Effector memory CD4-positive, alpha-beta T cell (primary cell): ENCODE measurements at regions not wholly inside any gene's neighbourhood (a gene's known extent, or its start where the extent isn't known, plus 50 kb on each side); places are given as distances from the start of the nearest gene placed in this dataset.

Source experiments
- DNase-seq, 3 donors: peaks; one replicate each; pipeline ENCODE4 v3.0.0-alpha.2; 2020
- H3K27ac ChIP-seq: 2 replicates; pipeline ENCODE4 v1.7.0; 2013; ENCODE audit warnings: mild to moderate bottlenecking, low read length, moderate library complexity; ENCODE audit not compliant: insufficient read depth, poor library complexity, severe bottlenecking
- H3K27me3 ChIP-seq: replicated peaks from 2 replicates; pipeline ENCODE4 v1.7.0; 2013; ENCODE audit warnings: mild to moderate bottlenecking, low read length; ENCODE audit not compliant: insufficient read depth, control insufficient read depth, poor library complexity, severe bottlenecking
- H3K36me3 ChIP-seq: 2 replicates; pipeline ENCODE4 v1.7.0; 2013; ENCODE audit warnings: mild to moderate bottlenecking, low read length, moderate library complexity; ENCODE audit not compliant: control insufficient read depth, insufficient read depth
- H3K4me1 ChIP-seq: 2 replicates; pipeline ENCODE4 v1.7.0; 2013; ENCODE audit warnings: low read length, mild to moderate bottlenecking; ENCODE audit not compliant: control insufficient read depth, insufficient read depth, poor library complexity, severe bottlenecking
- H3K4me3 ChIP-seq: 2 replicates; pipeline ENCODE4 v1.7.0; 2013; ENCODE audit warnings: low read length, low read depth, mild to moderate bottlenecking; ENCODE audit not compliant: insufficient read depth, poor library complexity, severe bottlenecking
- H3K9me3 ChIP-seq: 2 replicates; pipeline ENCODE4 v1.7.0; 2013; ENCODE audit warnings: mild to moderate bottlenecking, low read length, moderate library complexity; ENCODE audit not compliant: control insufficient read depth

DNA sequence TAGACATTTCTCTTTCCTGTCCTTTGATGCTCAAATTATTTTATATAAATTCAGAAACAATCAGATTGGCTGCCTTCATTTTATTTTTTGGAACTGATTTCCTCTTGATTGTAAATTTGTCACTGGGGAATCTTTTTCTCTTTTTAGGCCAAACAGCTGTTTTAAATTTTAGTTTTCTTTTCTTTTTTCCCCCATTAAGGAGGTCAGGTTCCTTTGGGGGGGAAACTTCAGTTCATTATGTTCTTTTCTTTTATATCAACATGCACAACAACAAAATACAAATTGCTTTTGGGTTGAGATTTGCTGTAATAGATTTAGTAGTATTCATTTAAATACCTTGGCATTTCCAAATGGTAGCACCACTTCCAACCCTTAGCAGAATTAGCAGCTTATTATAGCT lies 264.8 kb upstream of the SPRY2 start:
- Histone ChIP-seq H3K4me1 (no peaks in the 10 kb centered on the region), H3K27me3 (no peaks in the 10 kb centered on the region), H3K4me3 (no peak overlapping the region), H3K9me3 (no peaks in the 10 kb centered on the region), H3K36me3 (no peaks in the 10 kb centered on the region), H3K27ac (no peak overlapping the region)
- DNase-seq, result no peak

DNA sequence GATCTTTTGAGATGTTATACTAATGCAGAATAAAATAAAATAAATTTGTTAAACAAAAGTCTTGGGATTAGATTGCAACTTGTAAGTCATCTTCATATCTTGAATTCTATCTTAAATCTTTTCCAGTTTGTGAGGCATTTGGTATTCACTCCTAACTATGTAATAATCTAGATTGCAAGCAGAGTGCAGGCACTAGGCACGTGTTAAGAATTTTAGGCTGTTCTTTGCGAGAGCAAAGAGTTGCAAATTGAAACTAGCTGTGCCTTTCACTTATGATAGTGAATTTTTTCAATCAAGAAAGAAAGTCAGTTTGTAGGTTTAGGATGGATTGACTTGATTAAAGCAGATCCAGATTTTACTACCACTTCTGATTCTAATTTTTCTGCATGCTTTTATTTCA lies 264.1 kb upstream of the SPRY2 start:
- Histone ChIP-seq H3K36me3 (no peaks in the 10 kb centered on the region), H3K27ac (no peak overlapping the region), H3K4me3 (no peak overlapping the region), H3K9me3 (no peaks in the 10 kb centered on the region), H3K27me3 (no peaks in the 10 kb centered on the region), H3K4me1 (no peaks in the 10 kb centered on the region)
- DNase-seq, result no peak

DNA sequence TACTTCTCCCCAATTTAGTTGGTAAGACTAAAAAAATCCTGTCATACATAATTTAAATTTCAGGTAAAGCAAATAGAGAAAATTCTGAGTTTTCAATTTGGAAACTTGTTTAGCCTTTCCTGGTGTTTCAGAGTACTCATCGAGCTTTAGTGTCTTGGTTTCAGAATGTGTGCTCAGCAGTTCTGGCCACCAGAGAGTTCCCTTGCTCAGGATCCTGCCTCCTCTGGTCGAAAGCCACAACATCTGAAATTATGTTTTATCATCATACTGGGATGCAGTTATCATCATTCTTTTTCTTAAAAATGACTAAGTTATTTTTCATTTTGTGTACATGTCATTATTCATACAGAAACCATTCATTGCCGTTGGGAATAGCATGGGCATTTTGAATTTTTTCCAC lies 263.2 kb upstream of the SPRY2 start:
- DNase-seq, result no peak
- H3K27ac ChIP-seq, result no peak overlapping the region
- H3K36me3 ChIP-seq, result no peaks in the 10 kb centered on the region
- no peaks in the 10 kb centered on the region for H3K4me1 ChIP-seq
- no peaks in the 10 kb centered on the region for H3K9me3 ChIP-seq
- H3K27me3 ChIP-seq, result no peaks in the 10 kb centered on the region
- H3K4me3 ChIP-seq, result no peak overlapping the region

DNA sequence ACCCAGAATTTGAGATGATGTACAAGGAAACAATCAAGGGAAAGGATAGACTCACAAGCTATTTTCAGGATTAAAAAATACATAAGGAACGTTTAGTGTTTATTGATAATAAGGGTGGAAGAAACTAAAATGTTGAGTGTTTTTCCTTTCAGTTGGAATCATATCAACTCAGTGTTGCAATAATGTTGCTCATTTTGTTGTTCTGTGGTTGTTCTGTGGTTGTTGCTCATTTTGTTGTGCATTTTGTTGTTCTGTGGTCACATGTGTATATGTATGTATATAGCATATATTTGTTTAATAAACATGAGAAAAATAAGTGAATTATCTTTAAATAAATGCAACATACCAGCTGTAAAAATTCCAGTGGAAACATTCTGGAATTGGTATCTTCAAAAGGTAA lies 262.4 kb upstream of the SPRY2 start:
- no peaks in the 10 kb centered on the region for H3K4me1 ChIP-seq
- H3K9me3 ChIP-seq, result no peaks in the 10 kb centered on the region
- no peak for DNase-seq
- H3K27me3 ChIP-seq, result no peaks in the 10 kb centered on the region
- no peaks in the 10 kb centered on the region for H3K36me3 ChIP-seq
- H3K4me3 ChIP-seq, result no peak overlapping the region
- no peak overlapping the region for H3K27ac ChIP-seq

DNA sequence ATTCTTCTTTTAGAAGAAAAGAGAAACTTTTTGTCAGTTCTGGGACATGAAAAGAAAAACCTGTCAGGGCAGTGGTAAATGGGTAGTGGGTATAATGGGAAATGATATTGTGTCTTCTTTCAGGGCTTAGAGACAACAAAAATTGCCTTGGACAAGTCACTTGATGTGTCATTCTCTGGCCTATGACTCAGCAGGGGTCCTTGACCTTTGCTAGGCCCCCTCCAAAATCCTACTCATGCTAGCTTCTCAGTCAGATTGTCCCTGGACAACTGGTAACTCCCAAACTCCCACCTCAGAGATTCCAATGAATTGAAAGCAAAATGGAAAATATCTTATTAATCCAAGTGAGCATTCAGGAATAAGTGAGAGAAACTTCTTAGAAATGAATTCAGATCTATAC lies 258.8 kb upstream of the SPRY2 start:
- Histone ChIP-seq H3K4me1 (no peaks in the 10 kb centered on the region), H3K9me3 (no peaks in the 10 kb centered on the region), H3K4me3 (no peak overlapping the region), H3K36me3 (no peaks in the 10 kb centered on the region), H3K27ac (no peak overlapping the region), H3K27me3 (no peaks in the 10 kb centered on the region)
- no peak for DNase-seq

DNA sequence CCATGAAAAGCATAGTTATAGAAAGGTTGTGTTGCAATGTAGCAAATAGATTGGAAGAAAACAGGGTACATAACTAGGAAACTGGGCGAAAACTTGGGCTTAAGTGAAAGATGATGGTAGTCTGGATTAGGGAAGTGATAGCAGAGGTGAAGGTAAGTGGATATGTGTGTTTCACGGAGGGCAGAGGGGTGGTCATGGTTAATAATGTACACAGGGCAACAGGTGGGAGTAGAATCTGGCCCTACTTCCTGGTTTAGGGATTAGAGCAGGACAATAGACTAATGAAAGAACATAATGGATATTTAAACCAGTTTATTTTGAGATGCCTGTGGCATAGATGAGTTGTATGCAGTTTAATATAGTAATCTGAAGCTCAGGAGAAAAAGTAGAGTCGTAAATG lies 257.3 kb upstream of the SPRY2 start:
- no peaks in the 10 kb centered on the region for H3K36me3 ChIP-seq
- no peak overlapping the region for H3K4me3 ChIP-seq
- H3K9me3 ChIP-seq, result no peaks in the 10 kb centered on the region
- DNase-seq, result no peak
- no peaks in the 10 kb centered on the region for H3K4me1 ChIP-seq
- no peak overlapping the region for H3K27ac ChIP-seq
- H3K27me3 ChIP-seq, result no peaks in the 10 kb centered on the region

DNA sequence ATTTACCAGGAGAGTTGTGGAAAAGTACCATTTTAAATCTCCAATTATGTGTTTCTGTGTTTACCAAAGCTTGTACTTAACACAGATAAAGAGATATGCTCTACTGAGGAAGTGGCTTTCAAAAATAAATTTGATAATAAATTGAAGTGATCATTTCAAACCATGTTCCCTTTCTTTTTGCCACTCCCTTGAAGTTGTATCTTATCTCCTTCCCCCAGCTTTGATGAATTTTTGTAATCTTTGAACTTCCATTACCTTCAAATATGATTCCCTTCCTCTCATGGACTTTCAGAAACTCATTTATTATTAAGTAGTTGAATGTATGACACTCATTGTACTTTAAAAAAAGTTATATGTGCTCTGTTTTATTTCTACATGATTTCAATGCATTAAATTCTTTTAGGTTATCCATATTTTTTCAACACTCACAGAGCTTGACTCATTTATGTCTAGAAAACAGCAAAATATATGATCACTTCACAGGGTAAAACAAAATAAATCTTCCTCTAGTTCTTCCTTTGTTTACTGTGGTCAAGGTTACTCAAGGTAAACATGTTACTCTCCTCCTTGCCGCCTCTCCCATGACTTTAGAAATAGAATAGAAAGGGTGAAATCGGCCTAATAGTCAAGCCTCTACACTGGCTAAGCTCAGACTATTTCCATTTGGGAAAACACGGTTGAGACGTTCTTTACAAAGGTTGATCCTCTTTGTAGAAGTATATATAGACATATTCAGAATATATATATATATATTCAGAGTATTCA lies 251.2 kb upstream of the SPRY2 start:
- no peaks in the 10 kb centered on the region for H3K27me3 ChIP-seq
- H3K4me3 ChIP-seq, result no peak overlapping the region
- no peak overlapping the region for H3K27ac ChIP-seq
- DNase-seq, result no peak
- H3K9me3 ChIP-seq, result no peaks in the 10 kb centered on the region
- H3K36me3 ChIP-seq, result no peaks in the 10 kb centered on the region
- no peaks in the 10 kb centered on the region for H3K4me1 ChIP-seq

DNA sequence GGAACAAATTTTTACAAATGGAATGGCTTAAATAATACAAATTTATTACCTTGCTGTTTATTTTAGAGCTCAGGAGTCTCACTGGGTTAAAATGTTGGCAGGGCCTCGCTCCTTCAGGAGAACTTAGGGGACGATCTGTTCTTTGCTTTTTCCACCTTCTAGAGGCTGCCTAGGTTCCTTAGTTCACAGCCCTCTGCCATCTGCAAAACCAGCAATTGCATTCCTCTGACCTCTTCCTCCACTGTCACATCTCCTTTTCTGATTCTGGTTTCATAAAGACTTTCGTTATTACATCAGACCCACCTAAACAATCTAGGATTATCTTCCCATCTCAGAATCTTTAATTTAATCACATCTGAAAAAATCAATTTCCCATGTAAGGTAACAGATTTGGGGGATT lies 249.6 kb upstream of the SPRY2 start:
- H3K27me3 ChIP-seq, result no peaks in the 10 kb centered on the region
- H3K36me3 ChIP-seq, result no peaks in the 10 kb centered on the region
- H3K4me3 ChIP-seq, result no peak overlapping the region
- no peaks in the 10 kb centered on the region for H3K9me3 ChIP-seq
- no peak overlapping the region for H3K27ac ChIP-seq
- DNase-seq, result no peak
- H3K4me1 ChIP-seq, result no peaks in the 10 kb centered on the region

DNA sequence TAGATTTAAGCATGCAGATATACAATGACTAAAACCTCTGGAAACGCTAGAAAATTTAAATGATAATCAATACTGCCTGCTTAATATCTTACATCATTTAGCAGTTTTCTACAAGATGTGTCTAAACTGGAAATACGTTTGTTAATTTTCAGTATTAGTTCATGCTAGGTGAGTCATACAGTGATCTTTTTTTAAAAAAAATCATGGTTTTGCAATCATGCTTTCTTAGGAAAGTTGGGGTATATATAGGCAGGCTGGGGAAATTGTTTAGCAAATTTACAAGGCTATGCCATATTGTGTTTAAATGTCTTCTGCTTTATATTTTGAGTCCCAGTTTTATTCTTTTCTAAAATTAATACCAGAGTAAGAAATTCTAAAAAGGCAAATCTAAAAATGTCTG lies 245.4 kb upstream of the SPRY2 start:
- no peak for DNase-seq
- Histone ChIP-seq H3K27ac (no peak overlapping the region), H3K9me3 (no peaks in the 10 kb centered on the region), H3K4me3 (no peak overlapping the region), H3K36me3 (no peaks in the 10 kb centered on the region), H3K27me3 (no peaks in the 10 kb centered on the region), H3K4me1 (no peaks in the 10 kb centered on the region)

DNA sequence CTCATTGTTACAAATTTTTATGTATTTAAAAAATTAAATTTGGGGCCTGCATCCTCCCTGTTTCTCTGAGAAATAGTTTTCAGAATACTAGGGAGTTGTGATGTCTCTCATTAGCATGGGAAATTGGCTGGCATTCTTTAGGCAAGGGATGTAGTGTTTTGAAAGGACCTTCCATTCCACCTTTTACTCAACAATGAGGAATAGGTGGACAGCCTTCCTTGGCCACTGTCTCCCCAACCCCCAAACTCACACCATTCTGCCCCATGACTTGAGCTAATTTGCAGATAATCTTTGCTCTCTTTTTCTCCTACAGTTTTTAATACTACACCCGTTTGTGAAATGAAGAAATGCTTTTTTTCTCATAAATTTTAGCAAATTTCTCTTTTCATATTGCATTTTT lies 244.6 kb upstream of the SPRY2 start:
- Histone ChIP-seq H3K4me1 (no peaks in the 10 kb centered on the region), H3K9me3 (no peaks in the 10 kb centered on the region), H3K36me3 (no peaks in the 10 kb centered on the region), H3K4me3 (no peak overlapping the region), H3K27me3 (no peaks in the 10 kb centered on the region), H3K27ac (no peak overlapping the region)
- no peak for DNase-seq
